HEK293 (cell line): ENCODE measurements at regions not wholly inside any gene's neighbourhood (a gene's known extent, or its start where the extent isn't known, plus 50 kb on each side); places are given as distances from the start of the nearest gene placed in this dataset.
"Not testable (repeated sequence)": the region's sequence is repeated elsewhere in the genome, so short reads cannot be mapped to it uniquely, and the experiment has no call there.

ENCODE experiments used
- CTCF ChIA-PET: fragments of 350-600 bp; formaldehyde crosslinking; extraction: SDS; loops from one replicate; lab custom pipeline; 2021; ENCODE audit warnings: antibody characterized with exemption; lab: Yijun Ruan, JAX
- POLR2A ChIA-PET: fragments of 300-600 bp; formaldehyde crosslinking; extraction: SDS; loops from one replicate; lab custom pipeline; 2020; ENCODE audit warnings: antibody characterized with exemption, inconsistent platforms; lab: Yijun Ruan, JAX
- H3K27ac ChIP-seq: fragments of 200-500 bp; sonication (Bioruptor generic); 2 replicates; pipeline ENCODE4 v1.5.1; 2014; ENCODE audit warnings: low read depth, low read length, control low read depth, inconsistent platforms; ENCODE audit errors: extremely low read depth
- H3K36me3 ChIP-seq, 2 experiments: fragments of 200-500 bp in 1 of 2; sonication (Bioruptor generic) in 1 of 2; 1 replicate in 1 of 2; 2 replicates in 1 of 2; pipeline ENCODE4 v1.5.1; 2014 to 2017; ENCODE audit warnings: inconsistent platforms in 2 of 2, low read length in 2 of 2; ENCODE audit not compliant: control insufficient read depth in 2 of 2, insufficient read depth in 1 of 2
- H3K4me1 ChIP-seq: fragments of 200-500 bp; sonication (Bioruptor generic); 2 replicates; pipeline ENCODE4 v1.5.1; 2014; ENCODE audit warnings: mild to moderate bottlenecking, low read length, inconsistent platforms; ENCODE audit not compliant: control insufficient read depth, insufficient read depth
- H3K4me3 ChIP-seq: 2 replicates; pipeline ENCODE4 v1.5.1; 2011; ENCODE audit warnings: low read depth, mild to moderate bottlenecking, control low read depth, low read length, moderate library complexity
- H3K9me3 ChIP-seq: fragments of 200-500 bp; sonication (Bioruptor generic); 2 replicates; pipeline ENCODE4 v1.5.1; 2014; ENCODE audit warnings: low read depth, low read length, inconsistent platforms; ENCODE audit not compliant: control insufficient read depth, insufficient read depth
- BCL11A ChIP-seq: fragments of 450-650 bp; formaldehyde crosslinking; IDR thresholded peaks from 2 replicates; pipeline ENCODE4 v1.5.1; 2016; ENCODE audit warnings: low read depth, missing biosample characterization, missing genetic modification characterization
- ELK4 ChIP-seq: IDR thresholded peaks from 2 replicates; pipeline ENCODE4 v1.6.1; 2011; ENCODE audit warnings: mild to moderate bottlenecking, low read depth, low read length, borderline replicate concordance
- GLI2 ChIP-seq: fragments of 450-650 bp; formaldehyde crosslinking; IDR thresholded peaks from 2 replicates; pipeline ENCODE4; 2017; ENCODE audit warnings: missing biosample characterization, missing genetic modification characterization, low read depth, borderline replicate concordance
- HOXD13 ChIP-seq: sonication (generic); formaldehyde crosslinking; IDR thresholded peaks from 2 replicates; pipeline ENCODE4 v1.8.0; 2022; ENCODE audit warnings: missing genetic modification reagents, borderline replicate concordance
- KLF8 ChIP-seq: fragments of 450-650 bp; formaldehyde crosslinking; IDR thresholded peaks from 2 replicates; pipeline ENCODE4 v1.5.1; 2016; ENCODE audit warnings: missing biosample characterization, missing genetic modification characterization
- PATZ1 ChIP-seq: fragments of 450-650 bp; formaldehyde crosslinking; IDR thresholded peaks from 2 replicates; pipeline ENCODE4 v1.5.1; 2016; ENCODE audit warnings: missing biosample characterization, missing genetic modification characterization
- PRDM2 ChIP-seq: fragments of 450-650 bp; formaldehyde crosslinking; IDR thresholded peaks from 2 replicates; pipeline ENCODE4 v1.5.1; 2016; ENCODE audit warnings: missing biosample characterization, missing genetic modification characterization, borderline replicate concordance
- ZBTB48 ChIP-seq: fragments of 450-650 bp; formaldehyde crosslinking; IDR thresholded peaks from 2 replicates; pipeline ENCODE4 v1.5.1; 2016; ENCODE audit warnings: missing biosample characterization, missing genetic modification characterization
- ZBTB7A ChIP-seq: fragments of 450-650 bp; formaldehyde crosslinking; IDR thresholded peaks from 2 replicates; pipeline ENCODE4 v1.5.1; 2016; ENCODE audit warnings: low read depth, missing biosample characterization, missing genetic modification characterization
- ZFP69B ChIP-seq: fragments of 450-650 bp; formaldehyde crosslinking; IDR thresholded peaks from 2 replicates; pipeline ENCODE4 v1.5.1; 2016; ENCODE audit warnings: missing biosample characterization, missing genetic modification characterization
- ZNF140 ChIP-seq: fragments of 450-650 bp; formaldehyde crosslinking; IDR thresholded peaks from 2 replicates; pipeline ENCODE4 v1.5.1; 2016; ENCODE audit warnings: missing biosample characterization, missing genetic modification characterization
- ZNF214 ChIP-seq: fragments of 450-650 bp; formaldehyde crosslinking; IDR thresholded peaks from 2 replicates; pipeline ENCODE4 v1.5.1; 2017; ENCODE audit warnings: missing biosample characterization, mild to moderate bottlenecking, missing genetic modification characterization, borderline replicate concordance
- ZNF473 ChIP-seq: fragments of 450-650 bp; formaldehyde crosslinking; IDR thresholded peaks from 2 replicates; pipeline ENCODE4 v1.5.1; 2017; ENCODE audit warnings: missing biosample characterization, missing genetic modification characterization
- ZNF513 ChIP-seq: fragments of 450-650 bp; IDR thresholded peaks from 2 replicates; pipeline ENCODE4 v1.5.1; 2018; ENCODE audit warnings: missing biosample characterization, missing genetic modification characterization
- ZNF585B ChIP-seq: fragments of 450-650 bp; formaldehyde crosslinking; IDR thresholded peaks from 2 replicates; pipeline ENCODE4 v1.5.1; 2016; ENCODE audit warnings: missing biosample characterization, missing genetic modification characterization
- ZNF596 ChIP-seq: fragments of 450-650 bp; IDR thresholded peaks from 2 replicates; pipeline ENCODE4 v1.5.0; 2018; ENCODE audit warnings: missing biosample characterization, mild to moderate bottlenecking, missing genetic modification characterization, moderate library complexity
- ZNF626 ChIP-seq: fragments of 450-650 bp; sonication (Bioruptor Pico); formaldehyde crosslinking; IDR thresholded peaks from 2 replicates; pipeline ENCODE4 v1.5.1; 2018; ENCODE audit warnings: missing biosample characterization, missing genetic modification characterization, inconsistent platforms
- ZNF660 ChIP-seq: fragments of 450-650 bp; IDR thresholded peaks from 2 replicates; pipeline ENCODE4 v1.5.1; 2018; ENCODE audit warnings: missing biosample characterization, mild to moderate bottlenecking, missing genetic modification characterization
- ZNF747 ChIP-seq: fragments of 450-650 bp; formaldehyde crosslinking; IDR thresholded peaks from 2 replicates; pipeline ENCODE4 v1.5.1; 2016; ENCODE audit warnings: missing biosample characterization, missing genetic modification characterization
- ZNF791 ChIP-seq: fragments of 450-650 bp; formaldehyde crosslinking; IDR thresholded peaks from 2 replicates; pipeline ENCODE4 v1.5.1; 2016; ENCODE audit warnings: missing biosample characterization, missing genetic modification characterization
- ZXDB ChIP-seq: fragments of 450-650 bp; formaldehyde crosslinking; IDR thresholded peaks from 2 replicates; pipeline ENCODE4 v1.5.1; 2016; ENCODE audit warnings: missing biosample characterization, missing genetic modification characterization

GRCh38 chr5:85628153-85628552 is 989.6 kb upstream of the COX7C start (continued):
- TF ChIP-seq ZNF140 (tag by site-specific recombination) (no peak), ZNF473 (tag by site-specific recombination) (no peak), PRDM2 (tag by site-specific recombination) (no peak)

- CTCF ChIA-PET, H3K9me3 ChIP-seq, POLR2A ChIA-PET, H3K4me3 ChIP-seq, H3K27ac ChIP-seq, H3K36me3 ChIP-seq, H3K4me1 ChIP-seq: not testable (repeated sequence)
These were observed 979.1 kb upstream of the COX7C start for GRCh38 chr5:85638495-85639125.

- ChIA-PET POLR2A (no interaction called here), CTCF (no interaction called here)
- no peak overlapping the region for H3K4me3 ChIP-seq
- TF ChIP-seq GLI2 (tag by site-specific recombination), result no peak
- TF ChIP-seq KLF8 (tag by site-specific recombination), result no peak
- TF ChIP-seq ZNF585B (tag by site-specific recombination), result no peak
- no peak for TF ChIP-seq ZNF214 (tag by site-specific recombination)
- no peak for TF ChIP-seq ZNF660 (tag by site-specific recombination)
- no peak for TF ChIP-seq ZNF513
- no peak for TF ChIP-seq ZNF596
- no peak for TF ChIP-seq ELK4
- TF ChIP-seq ZBTB48 (tag by site-specific recombination), result no peak
- no peak for TF ChIP-seq ZBTB7A (tag by site-specific recombination)
- no peak for TF ChIP-seq ZNF473 (tag by site-specific recombination)
- TF ChIP-seq ZFP69B (tag by site-specific recombination), result no peak
- no peak for TF ChIP-seq ZXDB
- TF ChIP-seq ZNF626 (tag by site-specific recombination), result no peak
- no peak for TF ChIP-seq ZNF747 (tag by site-specific recombination)
- TF ChIP-seq HOXD13, result no peak
- no peak for TF ChIP-seq ZNF140 (tag by site-specific recombination)
- no peak for TF ChIP-seq ZNF791 (tag by site-specific recombination)
- no peak for TF ChIP-seq BCL11A (tag by site-specific recombination)
- TF ChIP-seq PATZ1, result no peak
- H3K4me1 ChIP-seq, result no peaks in the 10 kb centered on the region
- no peak overlapping the region for H3K27ac ChIP-seq
- H3K9me3 ChIP-seq, result no peaks in the 10 kb centered on the region
- no peaks in the 10 kb centered on the region for H3K36me3 ChIP-seq
These were observed 971.7 kb upstream of the COX7C start for GRCh38 chr5:85646036-85646435.
